ENCODE measurements at regions not wholly inside any gene's neighbourhood (a gene's known extent, or its start where the extent isn't known, plus 50 kb on each side); places are given as distances from the start of the nearest gene placed in this dataset.
A peak's percentile ranks its signal among the peaks of the same experiment; 100 is the strongest.

DNA sequence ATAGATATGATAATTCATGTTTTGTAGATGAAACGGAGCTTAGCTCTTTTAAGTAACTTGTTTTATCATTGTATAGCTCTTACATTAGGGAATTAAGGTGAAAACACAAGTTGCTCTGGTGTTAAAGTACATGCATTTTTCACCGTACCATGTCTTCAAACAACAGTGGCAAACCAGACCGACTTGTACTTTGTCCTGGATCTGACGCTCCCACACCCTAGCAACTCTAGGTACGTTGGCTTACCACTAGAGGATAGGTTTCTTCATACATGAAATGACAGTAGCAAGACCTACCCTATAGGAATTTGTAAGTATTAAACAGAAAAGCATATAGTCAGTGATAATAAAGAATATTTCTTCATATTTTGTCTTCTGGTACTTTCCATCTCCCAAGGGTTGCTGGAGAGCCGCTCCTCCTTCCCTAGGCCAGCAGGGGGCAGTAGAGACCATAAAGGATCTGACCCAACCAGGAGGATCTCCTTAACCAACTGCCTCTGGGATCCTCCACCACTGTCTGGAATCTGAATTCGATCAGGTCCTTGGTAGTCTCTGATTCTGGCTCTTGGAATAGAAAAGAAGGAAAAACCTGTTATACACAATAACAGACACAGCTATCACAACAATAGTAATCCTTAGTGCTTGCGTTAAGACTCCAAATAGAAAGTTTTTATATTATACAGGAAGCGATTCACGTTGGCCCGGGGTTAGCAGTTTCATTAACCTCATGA, 136.7 kb downstream of the CAVIN4 start:
- TF ChIP-seq, protein P1, sequence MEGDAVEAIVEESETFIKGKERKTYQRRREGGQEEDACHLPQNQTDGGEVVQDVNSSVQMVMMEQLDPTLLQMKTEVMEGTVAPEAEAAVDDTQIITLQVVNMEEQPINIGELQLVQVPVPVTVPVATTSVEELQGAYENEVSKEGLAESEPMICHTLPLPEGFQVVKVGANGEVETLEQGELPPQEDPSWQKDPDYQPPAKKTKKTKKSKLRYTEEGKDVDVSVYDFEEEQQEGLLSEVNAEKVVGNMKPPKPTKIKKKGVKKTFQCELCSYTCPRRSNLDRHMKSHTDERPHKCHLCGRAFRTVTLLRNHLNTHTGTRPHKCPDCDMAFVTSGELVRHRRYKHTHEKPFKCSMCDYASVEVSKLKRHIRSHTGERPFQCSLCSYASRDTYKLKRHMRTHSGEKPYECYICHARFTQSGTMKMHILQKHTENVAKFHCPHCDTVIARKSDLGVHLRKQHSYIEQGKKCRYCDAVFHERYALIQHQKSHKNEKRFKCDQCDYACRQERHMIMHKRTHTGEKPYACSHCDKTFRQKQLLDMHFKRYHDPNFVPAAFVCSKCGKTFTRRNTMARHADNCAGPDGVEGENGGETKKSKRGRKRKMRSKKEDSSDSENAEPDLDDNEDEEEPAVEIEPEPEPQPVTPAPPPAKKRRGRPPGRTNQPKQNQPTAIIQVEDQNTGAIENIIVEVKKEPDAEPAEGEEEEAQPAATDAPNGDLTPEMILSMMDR (IDR thresholded peaks at IDR 0.05): peak in 3 of 4 experiments; percentile 31 to 67 (median 44)
- TF ChIP-seq EP300 (IDR thresholded peaks at IDR 0.05) (no peak), POLR2AphosphoS5 (IDR thresholded peaks at IDR 0.05) (no peak)

All from gastroesophageal sphincter (tissue), 3 donors.